ENCODE measurements at regions not wholly inside any gene's neighbourhood (a gene's known extent, or its start where the extent isn't known, plus 50 kb on each side); places are given as distances from the start of the nearest gene placed in this dataset.

GRCh38 chr13:34879851-34880250, 62.2 kb upstream of the NBEA start:
- no peak for TF ChIP-seq POLR2A (IDR thresholded peaks at IDR 0.05)
- TF ChIP-seq, protein P1, sequence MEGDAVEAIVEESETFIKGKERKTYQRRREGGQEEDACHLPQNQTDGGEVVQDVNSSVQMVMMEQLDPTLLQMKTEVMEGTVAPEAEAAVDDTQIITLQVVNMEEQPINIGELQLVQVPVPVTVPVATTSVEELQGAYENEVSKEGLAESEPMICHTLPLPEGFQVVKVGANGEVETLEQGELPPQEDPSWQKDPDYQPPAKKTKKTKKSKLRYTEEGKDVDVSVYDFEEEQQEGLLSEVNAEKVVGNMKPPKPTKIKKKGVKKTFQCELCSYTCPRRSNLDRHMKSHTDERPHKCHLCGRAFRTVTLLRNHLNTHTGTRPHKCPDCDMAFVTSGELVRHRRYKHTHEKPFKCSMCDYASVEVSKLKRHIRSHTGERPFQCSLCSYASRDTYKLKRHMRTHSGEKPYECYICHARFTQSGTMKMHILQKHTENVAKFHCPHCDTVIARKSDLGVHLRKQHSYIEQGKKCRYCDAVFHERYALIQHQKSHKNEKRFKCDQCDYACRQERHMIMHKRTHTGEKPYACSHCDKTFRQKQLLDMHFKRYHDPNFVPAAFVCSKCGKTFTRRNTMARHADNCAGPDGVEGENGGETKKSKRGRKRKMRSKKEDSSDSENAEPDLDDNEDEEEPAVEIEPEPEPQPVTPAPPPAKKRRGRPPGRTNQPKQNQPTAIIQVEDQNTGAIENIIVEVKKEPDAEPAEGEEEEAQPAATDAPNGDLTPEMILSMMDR (IDR thresholded peaks at IDR 0.05), result no peak

Measured in thyroid gland (tissue), 4 donors.